ENCODE measurements at regions not wholly inside any gene's neighbourhood (a gene's known extent, or its start where the extent isn't known, plus 50 kb on each side); places are given as distances from the start of the nearest gene placed in this dataset.

- DNase-seq = no peak
Observed at GRCh38 chr10:20963721-20964595, 66.8 kb upstream of the NEBL start.

- DNase-seq = no peak
Observed at GRCh38 chr10:20963056-20963455, 65.9 kb upstream of the NEBL start.

GRCh38 chr10:20962165-20962564 lies 65.1 kb upstream of the NEBL start:
- no peak for DNase-seq

GRCh38 chr10:20959242-20959641 lies 62.1 kb upstream of the NEBL start:
- no peak for DNase-seq

- no peak for DNase-seq
Observed at GRCh38 chr10:20958764-20959163, 61.7 kb upstream of the NEBL start.

GRCh38 chr10:20958225-20958624 lies 61.1 kb upstream of the NEBL start:
- DNase-seq = no peak

- DNase-seq = no peak
Observed at GRCh38 chr10:20957744-20958143, 60.6 kb upstream of the NEBL start.

- DNase-seq = peak in 1 of 3 donors; percentile 6
Observed at GRCh38 chr10:20956843-20957242, 59.7 kb upstream of the NEBL start.

GRCh38 chr10:20955355-20955893 lies 58.3 kb upstream of the NEBL start:
- no peak for DNase-seq

- no peak for DNase-seq
Observed at GRCh38 chr10:20954519-20954918, 57.4 kb upstream of the NEBL start.

GRCh38 chr10:20953120-20953519 lies 56.0 kb upstream of the NEBL start:
- DNase-seq = no peak

GRCh38 chr10:20949967-20950366 lies 52.9 kb upstream of the NEBL start:
- no peak for DNase-seq

GRCh38 chr10:20948686-20949327 lies 51.7 kb upstream of the NEBL start:
- DNase-seq = no peak

Measured in suppressor macrophage treated with lipopolysaccharide for 1 hour (primary cell).